ENCODE measurements at regions not wholly inside any gene's neighbourhood (a gene's known extent, or its start where the extent isn't known, plus 50 kb on each side); places are given as distances from the start of the nearest gene placed in this dataset.

GRCh38 chr22:48880749-48881148 lies 946.9 kb downstream of the BRD1 start:
- H3K27me3 ChIP-seq (ENCODE audit: insufficient read depth in 3 of 3, low read length in 2 of 3) = peaks cover 0 to 2% (median 0%) of the 10 kb centered on the region in 3 donors

GRCh38 chr22:48876951-48877350 lies 950.7 kb downstream of the BRD1 start:
- 63 to 74% (median 73%) methylated on average over 4 of the region's 4 CpGs for WGBS, 3 donors
- H3K36me3 ChIP-seq (ENCODE audit: insufficient read depth in 1 of 2, low read depth in 1 of 2) = no peaks in the 10 kb centered on the region
- ATAC-seq (no peak), DNase-seq (no peak)
- no peak overlapping the region for H3K27ac ChIP-seq
- H3K9me3 ChIP-seq = no peaks in the 10 kb centered on the region
- TF ChIP-seq CTCF (IDR thresholded peaks at IDR 0.05) = no peak
- intact Hi-C loops (cut with DNase I) = no loop called here
- no peaks in the 10 kb centered on the region for H3K4me1 ChIP-seq
- peaks cover 0 to 4% (median 2%) of the 10 kb centered on the region in 3 donors for H3K27me3 ChIP-seq (ENCODE audit: insufficient read depth in 3 of 3, low read length in 2 of 3)
- H3K4me3 ChIP-seq = no peak overlapping the region

More at GRCh38 chr22:48880749-48881148, 946.9 kb downstream of the BRD1 start:
- H3K9me3 ChIP-seq = no peaks in the 10 kb centered on the region
- no peak overlapping the region for H3K27ac ChIP-seq
- H3K4me1 ChIP-seq = no peaks in the 10 kb centered on the region
- H3K4me3 ChIP-seq = no peak overlapping the region
- TF ChIP-seq CTCF (IDR thresholded peaks at IDR 0.05) = no peak
- peak in 1 of 2 donors; percentile 11 for DNase-seq
- WGBS, 3 donors = 86 to 90% (median 89%) methylated on average over 11 of the region's 11 CpGs
- no peak for ATAC-seq
- H3K36me3 ChIP-seq (ENCODE audit: insufficient read depth in 1 of 2, low read depth in 1 of 2) = no peaks in the 10 kb centered on the region
- intact Hi-C loops (cut with DNase I) = no loop called here

GRCh38 chr22:48874956-48875355 lies 952.7 kb downstream of the BRD1 start:
- H3K27me3 ChIP-seq (ENCODE audit: insufficient read depth in 3 of 3, low read length in 2 of 3) = peaks cover 0 to 4% (median 2%) of the 10 kb centered on the region in 3 donors
- no peak for TF ChIP-seq CTCF (IDR thresholded peaks at IDR 0.05)
- H3K36me3 ChIP-seq (ENCODE audit: insufficient read depth in 1 of 2, low read depth in 1 of 2) = no peaks in the 10 kb centered on the region
- ATAC-seq (no peak), DNase-seq (no peak)
- intact Hi-C loops (cut with DNase I) = no loop called here
- H3K9me3 ChIP-seq = no peaks in the 10 kb centered on the region
- H3K27ac ChIP-seq = no peak overlapping the region
- no peak overlapping the region for H3K4me3 ChIP-seq
- H3K4me1 ChIP-seq = no peaks in the 10 kb centered on the region
- WGBS, 3 donors = 56 to 77% (median 64%) methylated on average over 5 of the region's 5 CpGs

- DNase-seq (no peak), ATAC-seq (no peak)
- no peak overlapping the region for H3K27ac ChIP-seq
- no peaks in the 10 kb centered on the region for H3K36me3 ChIP-seq (ENCODE audit: insufficient read depth in 1 of 2, low read depth in 1 of 2)
- TF ChIP-seq CTCF (IDR thresholded peaks at IDR 0.05) = no peak
- 28 to 57% (median 29%) methylated on average over 3 of the region's 3 CpGs for WGBS, 3 donors
- no peaks in the 10 kb centered on the region for H3K9me3 ChIP-seq
- H3K4me1 ChIP-seq = no peaks in the 10 kb centered on the region
- H3K27me3 ChIP-seq (ENCODE audit: insufficient read depth in 3 of 3, low read length in 2 of 3) = peaks cover 0 to 4% (median 2%) of the 10 kb centered on the region in 3 donors
- intact Hi-C loops (cut with DNase I) = no loop called here
- H3K4me3 ChIP-seq = no peak overlapping the region
Measured at GRCh38 chr22:48873191-48873520, 954.5 kb downstream of the BRD1 start.

Measured in psoas muscle (tissue), 7 donors.